NOMO-1 treated with dmso at 0.1 percent for 144 hours (cell line): ENCODE measurements at regions not wholly inside any gene's neighbourhood (a gene's known extent, or its start where the extent isn't known, plus 50 kb on each side); places are given as distances from the start of the nearest gene placed in this dataset.
"Not testable (repeated sequence)": the region's sequence is repeated elsewhere in the genome, so short reads cannot be mapped to it uniquely, and the experiment has no call there.

Source experiments
- DNase-seq: peaks from one replicate; lab custom pipeline; 2025; ENCODE audit not compliant: unreplicated experiment; lab: John Stamatoyannopoulos, UW

- no peak for DNase-seq
Measured at GRCh38 chr13:53266757-53267156, 238.1 kb downstream of the OLFM4 start.

- DNase-seq, result no peak
Measured at GRCh38 chr13:53269634-53270033, 241.0 kb downstream of the OLFM4 start.

- no peak for DNase-seq
Measured at GRCh38 chr13:53272873-53273272, 244.3 kb downstream of the OLFM4 start.

GRCh38 chr13:53276265-53276664 lies 247.7 kb downstream of the OLFM4 start:
- no peak for DNase-seq

- no peak for DNase-seq
Measured at GRCh38 chr13:53281677-53282076, 253.1 kb downstream of the OLFM4 start.

GRCh38 chr13:53285896-53286430 lies 257.4 kb downstream of the OLFM4 start:
- DNase-seq, result no peak

- DNase-seq, result no peak
Measured at GRCh38 chr13:53298396-53298795, 269.8 kb downstream of the OLFM4 start.

GRCh38 chr13:53301449-53301848 lies 272.8 kb downstream of the OLFM4 start:
- no peak for DNase-seq

- not testable (repeated sequence) for DNase-seq
Measured at GRCh38 chr13:53305419-53305818, 276.8 kb downstream of the OLFM4 start.

GRCh38 chr13:53310786-53311185 lies 282.2 kb downstream of the OLFM4 start:
- DNase-seq, result no peak

- no peak for DNase-seq
Measured at GRCh38 chr13:53311561-53311960, 282.9 kb downstream of the OLFM4 start.

GRCh38 chr13:53321296-53321801 lies 292.7 kb downstream of the OLFM4 start:
- DNase-seq, result no peak

- DNase-seq, result no peak
Measured at GRCh38 chr13:53324656-53325055, 296.0 kb downstream of the OLFM4 start.

- DNase-seq, result no peak
Measured at GRCh38 chr13:53326716-53327115, 298.1 kb downstream of the OLFM4 start.

GRCh38 chr13:53327680-53328315 lies 299.2 kb downstream of the OLFM4 start:
- DNase-seq, result no peak

GRCh38 chr13:53336441-53337160 lies 308.0 kb downstream of the OLFM4 start:
- no peak for DNase-seq

- DNase-seq, result no peak
Measured at GRCh38 chr13:53338760-53339159, 310.1 kb downstream of the OLFM4 start.

GRCh38 chr13:53340505-53341143 lies 312.0 kb downstream of the OLFM4 start:
- no peak for DNase-seq

GRCh38 chr13:53341144-53341510 lies 312.5 kb downstream of the OLFM4 start:
- DNase-seq, result no peak

GRCh38 chr13:53342623-53343360 lies 314.2 kb downstream of the OLFM4 start:
- DNase-seq, result no peak

- no peak for DNase-seq
Measured at GRCh38 chr13:53343361-53343744, 314.7 kb downstream of the OLFM4 start.
